H1 (cell line): ENCODE measurements at regions not wholly inside any gene's neighbourhood (a gene's known extent, or its start where the extent isn't known, plus 50 kb on each side); places are given as distances from the start of the nearest gene placed in this dataset.

ENCODE experiments used
- CTCF ChIA-PET: fragments of 300-600 bp; sonication (Branson Sonifier 250); formaldehyde crosslinking; loops from one replicate; lab custom pipeline; 2021; ENCODE audit not compliant: partially characterized antibody; lab: Charles Lee
- POLR2A ChIA-PET: fragments of 300-600 bp; sonication (Branson Sonifier 250); formaldehyde crosslinking; loops from one replicate; lab custom pipeline; 2021; ENCODE audit warnings: inconsistent platforms; ENCODE audit not compliant: partially characterized antibody; lab: Charles Lee
- DNase-seq, 2 experiments: peaks; one replicate each; pipeline versions ENCODE4 v3.0.0 to v3.0.0-alpha.2; 2010 to 2022; ENCODE audit warnings: low spot score in 2 of 2, low read depth in 1 of 2, mixed read lengths in 1 of 2
- FAIRE-seq: peaks from 2 replicates; lab custom pipeline; 2011; peaks lifted over from hg19 to GRCh38; lab: Jason Lieb, UNC
- H2AFZ ChIP-seq: 2 replicates; pipeline ENCODE4 v1.8.1; 2012; ENCODE audit warnings: low read length, inconsistent platforms
- H2AK5ac ChIP-seq: 2 replicates; pipeline ENCODE4 v1.6.1; 2013; ENCODE audit warnings: low read depth, low read length
- H2BK120ac ChIP-seq: replicated peaks from 2 replicates; pipeline ENCODE3; 2013; ENCODE audit warnings: low read depth, low read length, inconsistent platforms
- H2BK12ac ChIP-seq: 2 replicates; pipeline ENCODE4 v1.6.1; 2013; ENCODE audit warnings: low read depth, low read length
- H2BK15ac ChIP-seq: 2 replicates; pipeline ENCODE4 v1.6.1; 2013; ENCODE audit warnings: low read length
- H2BK20ac ChIP-seq: 2 replicates; pipeline ENCODE4 v1.6.1; 2013; ENCODE audit warnings: low read length
- H2BK5ac ChIP-seq: 2 replicates; pipeline ENCODE4 v1.6.1; 2013; ENCODE audit warnings: low read depth, low read length
- H3K14ac ChIP-seq: 2 replicates; pipeline ENCODE4 v1.6.1; 2013; ENCODE audit warnings: inconsistent platforms; ENCODE audit not compliant: insufficient read length
- H3K18ac ChIP-seq: 2 replicates; pipeline ENCODE4 v1.6.1; 2013; ENCODE audit warnings: low read length; ENCODE audit errors: extremely low read depth
- H3K23ac ChIP-seq: 2 replicates; pipeline ENCODE4 v1.6.1; 2013; ENCODE audit warnings: inconsistent platforms; ENCODE audit not compliant: insufficient read length
- H3K23me2 ChIP-seq: 2 replicates; pipeline ENCODE4 v1.6.1; 2013; ENCODE audit warnings: low read depth, low read length
- H3K27ac ChIP-seq: 2 replicates; pipeline ENCODE4 v1.6.1; 2011; ENCODE audit warnings: low read depth, low read length, inconsistent platforms
- H3K27me3 ChIP-seq, 4 experiments: replicated peaks in 1 of 4; 1 replicate in 1 of 4; 2 replicates in 3 of 4; pipeline versions ENCODE4 v1.6.1 to v1.8.1; 2011 to 2013; ENCODE audit warnings: low read length in 3 of 4, mild to moderate bottlenecking in 3 of 4, inconsistent platforms in 2 of 4, mixed read lengths in 2 of 4, moderate library complexity in 1 of 4; ENCODE audit not compliant: control insufficient read depth in 3 of 4, insufficient read depth in 3 of 4; ENCODE audit errors: extremely low read depth in 1 of 4
- H3K36me3 ChIP-seq, 4 experiments: 2 replicates each; pipeline versions ENCODE4 v1.6.1 to v1.8.1; 2011 to 2013; ENCODE audit warnings: mild to moderate bottlenecking in 4 of 4, low read length in 3 of 4, moderate library complexity in 2 of 4, control low read depth in 1 of 4, inconsistent platforms in 1 of 4; ENCODE audit not compliant: insufficient read depth in 4 of 4, control insufficient read depth in 2 of 4
- H3K4ac ChIP-seq: replicated peaks from 2 replicates; pipeline ENCODE3; 2013; ENCODE audit warnings: low read length, low read depth, mixed read lengths, inconsistent platforms; ENCODE audit not compliant: insufficient read length
- H3K4me1 ChIP-seq, 4 experiments: replicated peaks in 1 of 4; 1 replicate in 1 of 4; 2 replicates in 3 of 4; pipeline versions ENCODE4 v1.6.1 to v1.8.1; 2011 to 2013; ENCODE audit warnings: low read length in 3 of 4, inconsistent platforms in 2 of 4, mixed read lengths in 1 of 4; ENCODE audit not compliant: insufficient read depth in 4 of 4, control insufficient read depth in 3 of 4
- H3K4me2 ChIP-seq, 2 experiments: 2 replicates each; pipeline versions ENCODE4 v1.6.1 to v1.8.1; 2011 to 2013; ENCODE audit warnings: low read depth in 2 of 2, low read length in 2 of 2, control low read depth in 1 of 2, inconsistent platforms in 1 of 2, mild to moderate bottlenecking in 1 of 2; ENCODE audit not compliant: insufficient read depth in 1 of 2
- H3K4me3 ChIP-seq, 4 experiments: fragments of 200-600, 300-600 bp in 1 of 4; sonication (generic), shearing (Covaris generic), sonication (Bioruptor Twin) in 1 of 4; 2 replicates each; pipeline versions ENCODE4 v1.5.1 to v1.8.1; 2011 to 2016; ENCODE audit warnings: low read length in 4 of 4, low read depth in 3 of 4, control low read depth in 2 of 4, inconsistent platforms in 2 of 4, mild to moderate bottlenecking in 2 of 4, mixed read lengths in 1 of 4, moderate library complexity in 1 of 4; ENCODE audit not compliant: insufficient read depth in 2 of 4; ENCODE audit errors: extremely low read depth in 1 of 4
- H3K56ac ChIP-seq: replicated peaks from 2 replicates; pipeline ENCODE3; 2013; ENCODE audit warnings: low read depth, mild to moderate bottlenecking, mixed read lengths, low read length, inconsistent platforms; ENCODE audit not compliant: insufficient read length
- H3K79me1 ChIP-seq: 2 replicates; pipeline ENCODE4 v1.6.1; 2013; ENCODE audit warnings: low read depth, low read length, control low read depth
- H3K79me2 ChIP-seq, 2 experiments: 2 replicates each; pipeline versions ENCODE4 v1.6.1 to v1.8.1; 2012 to 2013; ENCODE audit warnings: low read length in 2 of 2, mild to moderate bottlenecking in 2 of 2, inconsistent platforms in 1 of 2; ENCODE audit not compliant: insufficient read depth in 2 of 2, control insufficient read depth in 1 of 2
- H3K9ac ChIP-seq, 4 experiments: replicated peaks in 1 of 4; 1 replicate in 1 of 4; 2 replicates in 3 of 4; pipeline versions ENCODE4 v1.6.1 to v1.8.1; 2011 to 2013; ENCODE audit warnings: low read depth in 3 of 4, low read length in 3 of 4, control low read depth in 2 of 4, mild to moderate bottlenecking in 2 of 4, moderate library complexity in 2 of 4, inconsistent platforms in 1 of 4; ENCODE audit errors: extremely low read depth in 1 of 4
- H3K9me3 ChIP-seq, 2 experiments: 2 replicates each; pipeline versions ENCODE4 v1.6.1 to v1.8.1; 2012 to 2013; ENCODE audit warnings: mild to moderate bottlenecking in 2 of 2, moderate library complexity in 2 of 2, control low read depth in 1 of 2, inconsistent platforms in 1 of 2, low read depth in 1 of 2, low read length in 1 of 2, mixed read lengths in 1 of 2; ENCODE audit not compliant: insufficient read depth in 2 of 2
- H4K20me1 ChIP-seq, 2 experiments: replicated peaks in 1 of 2; 2 replicates each; pipeline versions ENCODE3 to v1.8.1; 2011 to 2013; ENCODE audit warnings: inconsistent platforms in 2 of 2, low read length in 2 of 2, mild to moderate bottlenecking in 1 of 2; ENCODE audit not compliant: insufficient read depth in 2 of 2, control insufficient read depth in 1 of 2
- H4K5ac ChIP-seq: 2 replicates; pipeline ENCODE4 v1.6.1; 2013; ENCODE audit warnings: low read length, low read depth, mixed read lengths, inconsistent platforms; ENCODE audit not compliant: insufficient read length
- H4K8ac ChIP-seq: 2 replicates; pipeline ENCODE4 v1.8.0; 2013; ENCODE audit warnings: mild to moderate bottlenecking, moderate library complexity, low read length, inconsistent platforms; ENCODE audit not compliant: insufficient read depth; ENCODE audit errors: extremely low read depth
- H4K91ac ChIP-seq: replicated peaks from 2 replicates; pipeline ENCODE3; 2013; ENCODE audit warnings: low read length, mixed read lengths, inconsistent platforms; ENCODE audit not compliant: insufficient read length
- ATF3 ChIP-seq: IDR thresholded peaks from 2 replicates; pipeline ENCODE4 v1.6.1; 2011; ENCODE audit warnings: low read depth, mild to moderate bottlenecking, low read length; ENCODE audit not compliant: insufficient read depth
- CEBPB ChIP-seq: IDR thresholded peaks from 2 replicates; pipeline ENCODE4 v1.6.1; 2012; ENCODE audit warnings: low read depth, low read length
- CHD2 ChIP-seq: IDR thresholded peaks from 2 replicates; pipeline ENCODE4 v1.6.1; 2012; ENCODE audit warnings: low read length, improper control_type of control experiment
- CTBP2 ChIP-seq: IDR thresholded peaks from 2 replicates; pipeline ENCODE4 v1.7.0; 2011; ENCODE audit warnings: borderline replicate concordance, mild to moderate bottlenecking, moderate library complexity, mixed read lengths, low read length; ENCODE audit not compliant: insufficient read depth, insufficient read length
- EP300 ChIP-seq, 2 experiments: IDR thresholded peaks; 1 replicate in 1 of 2; 2 replicates in 1 of 2; pipeline ENCODE4 v1.6.1; 2011 to 2012; ENCODE audit warnings: low read depth in 2 of 2, low read length in 2 of 2, mild to moderate bottlenecking in 2 of 2, borderline replicate concordance in 1 of 2, inconsistent platforms in 1 of 2, moderate library complexity in 1 of 2
- FOSL1 ChIP-seq: IDR thresholded peaks from 2 replicates; pipeline ENCODE4 v1.6.1; 2011; ENCODE audit warnings: mild to moderate bottlenecking, low read depth, low read length, moderate library complexity; ENCODE audit not compliant: insufficient read depth
- HDAC6 ChIP-seq: IDR thresholded peaks from one replicate; pipeline ENCODE4 v1.7.1; 2012; ENCODE audit warnings: low read depth, mild to moderate bottlenecking, inconsistent platforms, low read length, moderate library complexity
- MAFK ChIP-seq: IDR thresholded peaks from 2 replicates; pipeline ENCODE4 v1.6.1; 2012; ENCODE audit warnings: low read depth, mild to moderate bottlenecking, improper control_type of control experiment, low read length
- POLR2A ChIP-seq, 2 experiments: IDR thresholded peaks; 1 replicate in 1 of 2; 2 replicates in 1 of 2; pipeline ENCODE4 v1.6.1; 2011; ENCODE audit warnings: low read depth in 2 of 2, low read length in 2 of 2, mild to moderate bottlenecking in 2 of 2; ENCODE audit errors: control extremely low read depth in 1 of 2
- POU5F1 ChIP-seq: IDR thresholded peaks from 2 replicates; pipeline ENCODE4 v1.6.1; 2011; ENCODE audit warnings: low read depth, mild to moderate bottlenecking, low read length, moderate library complexity
- SIN3A ChIP-seq, 2 experiments: IDR thresholded peaks in 1 of 2; conservative IDR thresholded peaks in 1 of 2; 2 replicates each; pipeline ENCODE4 v1.6.1; 2011 to 2012; ENCODE audit warnings: low read length in 2 of 2, improper control_type of control experiment in 1 of 2, low read depth in 1 of 2, mild to moderate bottlenecking in 1 of 2
- USF2 ChIP-seq: IDR thresholded peaks from 2 replicates; pipeline ENCODE4 v1.6.1; 2011; ENCODE audit warnings: low read length, improper control_type of control experiment
- YY1 ChIP-seq: IDR thresholded peaks from 2 replicates; pipeline ENCODE4 v1.6.1; 2011; ENCODE audit warnings: low read depth, mild to moderate bottlenecking, low read length
- WGBS, 2 experiments: shearing (Covaris generic) in 1 of 2; methylation state at CpG; one replicate each; pipeline versions ENCODE4 v1.1.6 to v1.1.7; 2013 to 2015; ENCODE audit warnings: low lambda C conversion rate in 2 of 2, mixed read lengths in 2 of 2, inconsistent platforms in 1 of 2, low coverage in 1 of 2, missing lambda C conversion rate in 1 of 2; ENCODE audit not compliant: insufficient replicate concordance in 2 of 2, insufficient coverage in 1 of 2, insufficient read length in 1 of 2; ENCODE audit errors: extremely low coverage in 1 of 2, missing lambda C conversion rate in 1 of 2; 5-methylcytosine and 5-hydroxymethylcytosine counted together

GRCh38 chr1:168942165-168942564, 164.3 kb upstream of the ATP1B1 start:
- Histone ChIP-seq H3K4me3 (no peak overlapping the region), H3K18ac (no peak overlapping the region), H3K27ac (no peak overlapping the region), H2AK5ac (no peak overlapping the region), H2BK120ac (no peak overlapping the region), H3K36me3 (no peaks in the 10 kb centered on the region), H4K5ac (no peak overlapping the region), H3K23ac (no peak overlapping the region), H3K23me2 (no peaks in the 10 kb centered on the region; the same call in 1 of the 2 replicates), H3K9ac (no peak overlapping the region), H3K27me3 (no peaks in the 10 kb centered on the region; a peak in 1 of 7 replicates), H4K8ac (no peak overlapping the region), H3K79me2 (no peaks in the 10 kb centered on the region), H3K4ac (no peak overlapping the region), H2AFZ (no peak overlapping the region; the same call in 1 of the 2 replicates), H3K4me1 (peaks cover 0 to 3% (median 0%) of the 10 kb centered on the region in 4 experiments; a peak in 1 of 7 replicates), H2BK12ac (no peak overlapping the region), H3K79me1 (no peaks in the 10 kb centered on the region), H3K4me2 (no peak overlapping the region), H2BK20ac (no peak overlapping the region), H3K9me3 (no peaks in the 10 kb centered on the region), H4K91ac (no peak overlapping the region), H3K14ac (no peak overlapping the region), H2BK15ac (no peak overlapping the region), H3K56ac (no peak overlapping the region), H2BK5ac (no peak overlapping the region; the same call in 1 of the 2 replicates), H4K20me1 (no peaks in the 10 kb centered on the region)
- ChIA-PET CTCF (interaction anchor here (0.7 to 1.5 kb wide), 2 partner anchors 9 to 76 kb away, joined by 3 read pairs; no protein-coding TSS in a partner anchor), POLR2A (no interaction called here)
- no peak for FAIRE-seq
- WGBS, 2 experiments = 94% methylated on average over 2 of the region's 2 CpGs; no CpG with 5 or more reads in 1 of the 2 experiments
- DNase-seq = no peak
- TF ChIP-seq POLR2A (IDR thresholded peaks at IDR 0.05; ENCODE audit: control extremely low read depth in 1 of 2, low read depth in 2 of 2, low read length in 2 of 2) = no peak
- no peak for TF ChIP-seq MAFK
- TF ChIP-seq SIN3A (conservative IDR thresholded peaks at IDR 0.05 in 1 of 2, IDR thresholded peaks at IDR 0.05 in 1 of 2; ENCODE audit: low read depth in 1 of 2, low read length in 2 of 2) = no peak
- no peak for TF ChIP-seq HDAC6
- no peak for TF ChIP-seq YY1
- no peak for TF ChIP-seq CEBPB
- no peak for TF ChIP-seq ATF3
- no peak for TF ChIP-seq FOSL1
- no peak for TF ChIP-seq CTBP2
- TF ChIP-seq USF2 = no peak
- TF ChIP-seq EP300 (IDR thresholded peaks at IDR 0.05; ENCODE audit: borderline replicate concordance in 1 of 2, low read depth in 2 of 2, low read length in 2 of 2) = no peak
- no peak for TF ChIP-seq CHD2
- TF ChIP-seq POU5F1 = no peak
